Testis (tissue), 2 donors: ENCODE measurements at regions not wholly inside any gene's neighbourhood (a gene's known extent, or its start where the extent isn't known, plus 50 kb on each side); places are given as distances from the start of the nearest gene placed in this dataset.

Experiments used
- DNase-seq: peaks from one replicate; pipeline ENCODE4 v3.0.0-alpha.2; 2019
- H3K27ac ChIP-seq, 2 donors: fragments of 200-600 bp; sonication (generic); one replicate each; pipeline ENCODE4 v1.5.1; 2019
- H3K27me3 ChIP-seq: fragments of 200-600 bp; sonication (generic); one replicate; pipeline ENCODE4 v1.5.1; 2019
- H3K36me3 ChIP-seq: fragments of 200-600 bp; sonication (generic); one replicate; pipeline ENCODE4 v1.5.1; 2017; ENCODE audit warnings: low read depth; ENCODE audit errors: missing control alignments
- H3K4me1 ChIP-seq: fragments of 200-600 bp; sonication (generic); one replicate; pipeline ENCODE4 v1.5.1; 2019
- H3K4me3 ChIP-seq, 2 donors: fragments of 200-600 bp; sonication (generic); one replicate each; pipeline ENCODE4 v1.5.1; 2017 to 2019
- H3K9me3 ChIP-seq: fragments of 200-600 bp; sonication (generic); one replicate; pipeline ENCODE4 v1.5.1; 2017
- POLR2A ChIP-seq: fragments of 450-650 bp; IDR thresholded peaks from one replicate; pipeline ENCODE4 v1.6.1; 2017; ENCODE audit warnings: antibody characterized with exemption, mild to moderate bottlenecking, moderate library complexity
- WGBS, 2 donors: methylation state at CpG; one replicate each; pipeline ENCODE4 v1.1.5; 2018; 5-methylcytosine and 5-hydroxymethylcytosine counted together
- intact Hi-C: fragments of 100-400 bp; cut with DNase I; formaldehyde crosslinking; loops from one replicate; pipeline ENCODE4 v1.15.1; 2023; ENCODE audit warnings: low total_unique reads
- TF ChIP-seq, protein P1 (sequence below), 3 experiments: fragments of 450-650 bp in 2 of 3; fragments of 200-600 bp in 1 of 3; sonication (generic) in 1 of 3; IDR thresholded peaks; one replicate each; pipeline ENCODE4 v1.5.1; 2016 to 2019; ENCODE audit warnings: antibody characterized with exemption in 3 of 3, mild to moderate bottlenecking in 2 of 3, moderate library complexity in 1 of 3

DNA sequence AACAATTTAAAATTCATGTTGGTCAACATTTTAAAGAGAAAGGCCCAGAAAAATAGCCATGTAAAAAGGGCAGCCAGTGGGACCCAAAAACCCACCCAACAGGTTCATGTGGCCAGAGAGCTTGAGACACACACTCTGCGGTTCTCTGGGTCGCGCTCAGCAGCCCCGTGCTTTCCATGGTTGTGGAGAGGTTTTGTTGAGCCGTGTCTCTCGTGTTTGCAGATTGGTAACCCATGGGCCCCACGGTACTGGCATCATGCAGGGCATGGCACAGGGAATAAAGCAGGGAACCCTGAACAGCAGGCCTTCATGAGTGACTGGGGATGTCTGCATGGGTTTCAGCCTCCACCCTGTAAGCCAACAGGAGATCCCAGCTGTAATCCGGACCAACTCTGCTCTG lies 127.7 kb upstream of the CST7 start:
- H3K27me3 ChIP-seq: no peaks in the 10 kb centered on the region
- no peak for DNase-seq
- intact Hi-C loops: no loop called here
- H3K4me1 ChIP-seq: no peaks in the 10 kb centered on the region
- no peaks in the 10 kb centered on the region for H3K9me3 ChIP-seq
- H3K27ac ChIP-seq: no peak overlapping the region
- no peak overlapping the region for H3K4me3 ChIP-seq
- H3K36me3 ChIP-seq: no peaks in the 10 kb centered on the region
- 92 to 94% methylated on average over 7 to 8 of the region's 8 CpGs for WGBS, 2 donors
- TF ChIP-seq, protein P1, sequence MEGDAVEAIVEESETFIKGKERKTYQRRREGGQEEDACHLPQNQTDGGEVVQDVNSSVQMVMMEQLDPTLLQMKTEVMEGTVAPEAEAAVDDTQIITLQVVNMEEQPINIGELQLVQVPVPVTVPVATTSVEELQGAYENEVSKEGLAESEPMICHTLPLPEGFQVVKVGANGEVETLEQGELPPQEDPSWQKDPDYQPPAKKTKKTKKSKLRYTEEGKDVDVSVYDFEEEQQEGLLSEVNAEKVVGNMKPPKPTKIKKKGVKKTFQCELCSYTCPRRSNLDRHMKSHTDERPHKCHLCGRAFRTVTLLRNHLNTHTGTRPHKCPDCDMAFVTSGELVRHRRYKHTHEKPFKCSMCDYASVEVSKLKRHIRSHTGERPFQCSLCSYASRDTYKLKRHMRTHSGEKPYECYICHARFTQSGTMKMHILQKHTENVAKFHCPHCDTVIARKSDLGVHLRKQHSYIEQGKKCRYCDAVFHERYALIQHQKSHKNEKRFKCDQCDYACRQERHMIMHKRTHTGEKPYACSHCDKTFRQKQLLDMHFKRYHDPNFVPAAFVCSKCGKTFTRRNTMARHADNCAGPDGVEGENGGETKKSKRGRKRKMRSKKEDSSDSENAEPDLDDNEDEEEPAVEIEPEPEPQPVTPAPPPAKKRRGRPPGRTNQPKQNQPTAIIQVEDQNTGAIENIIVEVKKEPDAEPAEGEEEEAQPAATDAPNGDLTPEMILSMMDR (IDR thresholded peaks at IDR 0.05): no peak
- TF ChIP-seq POLR2A: no peak

DNA sequence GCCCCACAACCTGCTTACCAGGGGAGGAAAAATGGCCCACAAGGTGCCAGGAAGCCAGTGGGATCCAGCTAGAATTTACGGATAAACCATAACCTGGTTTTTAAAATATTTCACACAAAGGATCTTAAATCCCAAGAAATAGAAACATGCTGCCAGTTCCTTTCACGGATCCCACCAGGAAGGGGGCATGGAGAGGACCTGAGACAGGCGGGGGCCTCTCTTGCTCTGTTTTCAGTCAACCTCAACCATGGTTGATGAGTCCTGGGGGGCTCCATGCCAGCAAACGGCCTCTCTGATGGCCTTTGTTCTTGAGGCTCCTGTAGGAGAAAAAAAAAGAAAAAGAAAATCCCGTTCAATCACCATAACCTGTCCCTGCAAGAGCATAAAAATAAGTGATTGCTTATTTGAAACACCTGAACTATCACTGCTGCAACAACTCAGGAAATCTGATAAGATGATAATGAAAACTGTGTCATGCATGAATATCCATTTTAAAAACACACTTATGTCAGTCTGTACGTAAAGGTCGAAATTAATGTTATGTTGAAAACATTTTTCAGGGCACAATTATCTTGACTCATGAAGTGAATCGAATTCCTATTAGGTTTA lies 125.8 kb upstream of the CST7 start:
- intact Hi-C loops: no loop called here
- Histone ChIP-seq H3K4me3 (no peak overlapping the region), H3K9me3 (no peaks in the 10 kb centered on the region), H3K27ac (no peak overlapping the region), H3K27me3 (no peaks in the 10 kb centered on the region), H3K4me1 (no peaks in the 10 kb centered on the region), H3K36me3 (no peaks in the 10 kb centered on the region)
- DNase-seq: no peak
- WGBS, 2 donors: 84 to 86% methylated on average over 8 of the region's 8 CpGs
- TF ChIP-seq, protein P1 (IDR thresholded peaks at IDR 0.05): no peak
- TF ChIP-seq POLR2A: no peak

DNA sequence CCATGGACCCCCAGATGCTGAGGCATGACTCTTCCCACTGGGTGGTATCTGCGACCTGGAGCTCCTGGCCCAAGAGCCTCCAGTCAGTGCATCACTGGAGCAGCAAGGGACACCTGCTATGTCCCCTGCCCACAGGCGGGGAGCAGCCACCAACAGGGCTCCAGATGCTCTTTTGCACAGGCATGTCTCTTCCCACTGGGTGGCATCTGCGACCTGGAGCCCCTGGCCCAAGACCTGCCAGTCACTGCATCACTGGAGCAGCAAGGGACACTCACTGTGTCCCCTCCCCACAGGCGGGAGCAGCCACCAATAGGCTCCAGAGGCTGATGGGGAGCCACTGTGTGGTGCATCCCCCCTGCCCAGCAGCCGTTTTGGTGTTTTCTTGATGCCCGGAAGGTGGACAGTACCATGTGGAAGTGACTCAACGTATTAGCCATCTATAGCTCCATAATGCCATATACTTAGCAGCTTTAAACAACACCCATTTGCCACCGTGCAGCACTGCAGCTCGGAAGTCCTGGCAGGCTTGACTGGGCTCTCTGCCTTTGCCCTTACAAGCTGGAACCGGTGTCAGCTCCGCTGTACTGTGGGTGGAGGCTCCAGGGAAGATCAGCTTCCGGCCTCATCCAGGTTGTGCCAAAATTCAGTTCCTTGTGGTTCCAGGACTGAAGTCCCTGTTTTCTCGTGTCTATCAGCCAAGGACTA lies 124.9 kb upstream of the CST7 start:
- Histone ChIP-seq H3K4me1 (no peaks in the 10 kb centered on the region), H3K9me3 (no peaks in the 10 kb centered on the region), H3K27ac (no peak overlapping the region), H3K4me3 (no peak overlapping the region), H3K36me3 (no peaks in the 10 kb centered on the region), H3K27me3 (no peaks in the 10 kb centered on the region)
- WGBS, 2 donors: 93 to 98% methylated on average over 6 to 13 of the region's 13 CpGs
- no peak for DNase-seq
- no peak for TF ChIP-seq POLR2A
- TF ChIP-seq, protein P1 (IDR thresholded peaks at IDR 0.05): no peak
- intact Hi-C loops: no loop called here

DNA sequence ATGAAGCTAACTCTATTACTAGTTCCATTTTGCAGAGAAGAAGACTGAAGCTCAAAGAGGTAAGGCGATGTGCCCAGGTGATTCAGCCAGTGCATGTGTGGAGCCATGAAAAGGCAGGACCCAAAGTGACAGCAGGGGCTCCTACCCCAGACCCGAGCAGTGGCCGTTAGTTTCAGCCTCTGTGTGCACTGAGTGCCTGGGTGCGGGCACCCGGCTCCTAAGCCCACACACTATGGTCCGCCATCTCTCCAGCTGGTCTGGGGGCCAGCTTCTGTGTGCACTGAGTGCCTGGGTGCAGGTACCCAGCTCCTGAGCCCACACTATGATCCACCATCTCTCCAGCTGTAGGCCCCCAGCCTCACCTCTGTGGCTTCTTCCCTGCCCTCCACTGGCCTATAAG lies 123.5 kb upstream of the CST7 start:
- DNase-seq: no peak
- Histone ChIP-seq H3K4me1 (no peaks in the 10 kb centered on the region), H3K36me3 (no peaks in the 10 kb centered on the region), H3K4me3 (no peak overlapping the region), H3K27me3 (no peaks in the 10 kb centered on the region), H3K27ac (no peak overlapping the region), H3K9me3 (no peaks in the 10 kb centered on the region)
- WGBS, 2 donors: 80 to 98% methylated on average over 6 of the region's 6 CpGs
- TF ChIP-seq, protein P1 (IDR thresholded peaks at IDR 0.05): no peak
- no peak for TF ChIP-seq POLR2A
- intact Hi-C loops: no loop called here
